ENCODE measurements at regions not wholly inside any gene's neighbourhood (a gene's known extent, or its start where the extent isn't known, plus 50 kb on each side); places are given as distances from the start of the nearest gene placed in this dataset.

DNA sequence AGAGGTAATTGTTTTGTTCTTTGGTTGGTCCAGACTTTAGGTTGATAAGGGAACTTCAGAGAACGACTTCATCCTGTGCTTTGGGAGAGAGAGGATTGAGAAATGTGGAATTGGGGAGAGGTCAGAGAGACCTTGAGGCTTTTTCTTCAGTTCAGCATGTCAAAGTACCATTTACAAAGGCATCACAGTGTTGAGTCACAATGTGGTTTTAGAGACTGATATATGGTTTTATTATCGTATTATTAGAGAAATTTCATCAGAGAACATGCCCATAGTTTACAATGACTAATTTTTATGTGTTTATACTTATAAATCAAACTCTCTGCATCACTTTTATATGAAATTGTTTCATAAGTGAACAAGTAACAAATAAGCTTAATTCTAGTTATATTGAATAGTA, 626.6 kb downstream of the DSC3 start:
- no peak for TF ChIP-seq ESRRG (CRISPR knock-in tag; IDR thresholded peaks at IDR 0.05)
- no peak for TF ChIP-seq ARNTL (CRISPR knock-in tag; IDR thresholded peaks at IDR 0.05; ENCODE audit: borderline replicate concordance, low read depth)
- TF ChIP-seq ZNF565 (CRISPR knock-in tag; conservative IDR thresholded peaks at IDR 0.05; ENCODE audit: low read depth) = no peak
- TF ChIP-seq ZFP30 (CRISPR knock-in tag; IDR thresholded peaks at IDR 0.05) = no peak
- TF ChIP-seq, protein P1, sequence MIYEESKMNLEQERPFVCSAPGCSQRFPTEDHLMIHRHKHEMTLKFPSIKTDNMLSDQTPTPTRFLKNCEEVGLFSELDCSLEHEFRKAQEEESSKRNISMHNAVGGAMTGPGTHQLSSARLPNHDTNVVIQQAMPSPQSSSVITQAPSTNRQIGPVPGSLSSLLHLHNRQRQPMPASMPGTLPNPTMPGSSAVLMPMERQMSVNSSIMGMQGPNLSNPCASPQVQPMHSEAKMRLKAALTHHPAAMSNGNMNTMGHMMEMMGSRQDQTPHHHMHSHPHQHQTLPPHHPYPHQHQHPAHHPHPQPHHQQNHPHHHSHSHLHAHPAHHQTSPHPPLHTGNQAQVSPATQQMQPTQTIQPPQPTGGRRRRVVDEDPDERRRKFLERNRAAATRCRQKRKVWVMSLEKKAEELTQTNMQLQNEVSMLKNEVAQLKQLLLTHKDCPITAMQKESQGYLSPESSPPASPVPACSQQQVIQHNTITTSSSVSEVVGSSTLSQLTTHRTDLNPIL (CRISPR knock-in tag; IDR thresholded peaks at IDR 0.05; ENCODE audit: low read depth) = no peak
- TF ChIP-seq, protein P2, sequence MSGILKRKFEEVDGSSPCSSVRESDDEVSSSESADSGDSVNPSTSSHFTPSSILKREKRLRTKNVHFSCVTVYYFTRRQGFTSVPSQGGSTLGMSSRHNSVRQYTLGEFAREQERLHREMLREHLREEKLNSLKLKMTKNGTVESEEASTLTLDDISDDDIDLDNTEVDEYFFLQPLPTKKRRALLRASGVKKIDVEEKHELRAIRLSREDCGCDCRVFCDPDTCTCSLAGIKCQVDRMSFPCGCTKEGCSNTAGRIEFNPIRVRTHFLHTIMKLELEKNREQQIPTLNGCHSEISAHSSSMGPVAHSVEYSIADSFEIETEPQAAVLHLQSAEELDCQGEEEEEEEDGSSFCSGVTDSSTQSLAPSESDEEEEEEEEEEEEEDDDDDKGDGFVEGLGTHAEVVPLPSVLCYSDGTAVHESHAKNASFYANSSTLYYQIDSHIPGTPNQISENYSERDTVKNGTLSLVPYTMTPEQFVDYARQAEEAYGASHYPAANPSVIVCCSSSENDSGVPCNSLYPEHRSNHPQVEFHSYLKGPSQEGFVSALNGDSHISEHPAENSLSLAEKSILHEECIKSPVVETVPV (CRISPR knock-in tag; IDR thresholded peaks at IDR 0.05) = no peak
- TF ChIP-seq PPARA (CRISPR knock-in tag; IDR thresholded peaks at IDR 0.05; ENCODE audit: borderline replicate concordance) = no peak
- no peak for ATAC-seq

GRCh38 chr18:30409120-30409519, 633.4 kb downstream of the DSC3 start:
- TF ChIP-seq, protein P2 (CRISPR knock-in tag; IDR thresholded peaks at IDR 0.05) = no peak
- TF ChIP-seq ZNF565 (CRISPR knock-in tag; conservative IDR thresholded peaks at IDR 0.05; ENCODE audit: low read depth) (no peak), ZFP3 (CRISPR knock-in tag; IDR thresholded peaks at IDR 0.05) (no peak)
- TF ChIP-seq, protein P1 (CRISPR knock-in tag; IDR thresholded peaks at IDR 0.05; ENCODE audit: low read depth) = no peak
- ATAC-seq = no peak

DNA sequence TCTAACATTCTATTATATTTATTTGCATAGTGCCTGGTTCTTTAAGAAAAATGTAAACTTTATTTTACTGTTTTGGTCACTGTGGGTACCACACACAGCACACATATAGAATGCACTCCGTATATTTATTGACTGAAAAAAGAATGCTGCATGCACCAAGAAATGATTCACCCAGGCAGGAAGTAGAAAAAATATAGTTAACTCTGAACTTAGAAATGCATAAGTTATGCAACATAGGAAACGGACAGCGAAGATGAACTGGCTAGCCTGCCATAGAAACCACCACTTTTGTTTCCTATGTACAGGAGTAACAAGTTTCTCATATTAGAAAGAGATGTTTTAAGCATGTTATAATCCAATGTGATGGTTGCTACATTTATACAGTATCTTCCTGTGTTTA, 635.8 kb downstream of the DSC3 start:
- no peak for ATAC-seq
- TF ChIP-seq, protein P3, sequence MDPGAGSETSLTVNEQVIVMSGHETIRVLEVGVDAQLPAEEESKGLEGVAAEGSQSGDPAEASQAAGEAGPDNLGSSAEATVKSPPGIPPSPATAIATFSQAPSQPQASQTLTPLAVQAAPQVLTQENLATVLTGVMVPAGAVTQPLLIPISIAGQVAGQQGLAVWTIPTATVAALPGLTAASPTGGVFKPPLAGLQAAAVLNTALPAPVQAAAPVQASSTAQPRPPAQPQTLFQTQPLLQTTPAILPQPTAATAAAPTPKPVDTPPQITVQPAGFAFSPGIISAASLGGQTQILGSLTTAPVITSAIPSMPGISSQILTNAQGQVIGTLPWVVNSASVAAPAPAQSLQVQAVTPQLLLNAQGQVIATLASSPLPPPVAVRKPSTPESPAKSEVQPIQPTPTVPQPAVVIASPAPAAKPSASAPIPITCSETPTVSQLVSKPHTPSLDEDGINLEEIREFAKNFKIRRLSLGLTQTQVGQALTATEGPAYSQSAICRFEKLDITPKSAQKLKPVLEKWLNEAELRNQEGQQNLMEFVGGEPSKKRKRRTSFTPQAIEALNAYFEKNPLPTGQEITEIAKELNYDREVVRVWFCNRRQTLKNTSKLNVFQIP (CRISPR knock-in tag; IDR thresholded peaks at IDR 0.05; ENCODE audit: borderline replicate concordance, low read depth) = no peak
- no peak for TF ChIP-seq GLIS3 (CRISPR knock-in tag; IDR thresholded peaks at IDR 0.05)
- no peak for TF ChIP-seq TCF4 (CRISPR knock-in tag; IDR thresholded peaks at IDR 0.05; ENCODE audit: borderline replicate concordance)
- no peak for TF ChIP-seq BACH2 (CRISPR knock-in tag; IDR thresholded peaks at IDR 0.05; ENCODE audit: borderline replicate concordance)
- no peak for TF ChIP-seq ZFP3 (CRISPR knock-in tag; IDR thresholded peaks at IDR 0.05)
- no peak for TF ChIP-seq ZNF70 (CRISPR knock-in tag; IDR thresholded peaks at IDR 0.05)
- TF ChIP-seq, protein P2 (CRISPR knock-in tag; IDR thresholded peaks at IDR 0.05) = no peak
- TF ChIP-seq ZNF8 (CRISPR knock-in tag; IDR thresholded peaks at IDR 0.05) = no peak
- TF ChIP-seq TOX (CRISPR knock-in tag; IDR thresholded peaks at IDR 0.05; ENCODE audit: borderline replicate concordance) = no peak
- TF ChIP-seq ARNTL (CRISPR knock-in tag; IDR thresholded peaks at IDR 0.05; ENCODE audit: borderline replicate concordance, low read depth) = no peak
- no peak for TF ChIP-seq ZFP30 (CRISPR knock-in tag; IDR thresholded peaks at IDR 0.05)

DNA sequence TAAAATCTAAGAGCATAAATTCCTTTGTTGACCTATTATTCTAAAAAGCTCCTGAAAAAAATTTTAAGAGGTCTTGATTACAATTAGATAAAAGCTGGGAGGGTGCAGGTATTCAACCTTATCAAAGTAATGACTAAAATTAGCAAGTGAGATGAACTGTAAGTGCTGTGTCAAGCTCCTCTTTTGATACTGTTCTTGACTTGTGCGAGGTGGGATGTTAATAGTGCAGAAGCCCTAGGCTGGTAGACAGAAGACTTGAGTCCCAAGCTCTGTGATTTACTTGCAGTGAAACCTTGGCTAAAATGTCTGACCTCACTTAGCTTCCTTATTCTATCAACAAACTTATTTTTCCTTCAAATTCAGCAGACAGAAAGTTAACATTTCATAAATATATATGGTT, 637.5 kb downstream of the DSC3 start:
- TF ChIP-seq PPARA (CRISPR knock-in tag; IDR thresholded peaks at IDR 0.05; ENCODE audit: borderline replicate concordance) (no peak), ZNF70 (CRISPR knock-in tag; IDR thresholded peaks at IDR 0.05) (no peak), ESRRG (CRISPR knock-in tag; IDR thresholded peaks at IDR 0.05) (no peak), SNAI2 (CRISPR knock-in tag; IDR thresholded peaks at IDR 0.05) (no peak), OSR1 (CRISPR knock-in tag; IDR thresholded peaks at IDR 0.05) (no peak), TOX (CRISPR knock-in tag; IDR thresholded peaks at IDR 0.05; ENCODE audit: borderline replicate concordance) (no peak), RARB (CRISPR knock-in tag; IDR thresholded peaks at IDR 0.05) (no peak), ISL1 (CRISPR knock-in tag; IDR thresholded peaks at IDR 0.05) (no peak), ZFP3 (CRISPR knock-in tag; IDR thresholded peaks at IDR 0.05) (no peak)
- TF ChIP-seq, protein P4, sequence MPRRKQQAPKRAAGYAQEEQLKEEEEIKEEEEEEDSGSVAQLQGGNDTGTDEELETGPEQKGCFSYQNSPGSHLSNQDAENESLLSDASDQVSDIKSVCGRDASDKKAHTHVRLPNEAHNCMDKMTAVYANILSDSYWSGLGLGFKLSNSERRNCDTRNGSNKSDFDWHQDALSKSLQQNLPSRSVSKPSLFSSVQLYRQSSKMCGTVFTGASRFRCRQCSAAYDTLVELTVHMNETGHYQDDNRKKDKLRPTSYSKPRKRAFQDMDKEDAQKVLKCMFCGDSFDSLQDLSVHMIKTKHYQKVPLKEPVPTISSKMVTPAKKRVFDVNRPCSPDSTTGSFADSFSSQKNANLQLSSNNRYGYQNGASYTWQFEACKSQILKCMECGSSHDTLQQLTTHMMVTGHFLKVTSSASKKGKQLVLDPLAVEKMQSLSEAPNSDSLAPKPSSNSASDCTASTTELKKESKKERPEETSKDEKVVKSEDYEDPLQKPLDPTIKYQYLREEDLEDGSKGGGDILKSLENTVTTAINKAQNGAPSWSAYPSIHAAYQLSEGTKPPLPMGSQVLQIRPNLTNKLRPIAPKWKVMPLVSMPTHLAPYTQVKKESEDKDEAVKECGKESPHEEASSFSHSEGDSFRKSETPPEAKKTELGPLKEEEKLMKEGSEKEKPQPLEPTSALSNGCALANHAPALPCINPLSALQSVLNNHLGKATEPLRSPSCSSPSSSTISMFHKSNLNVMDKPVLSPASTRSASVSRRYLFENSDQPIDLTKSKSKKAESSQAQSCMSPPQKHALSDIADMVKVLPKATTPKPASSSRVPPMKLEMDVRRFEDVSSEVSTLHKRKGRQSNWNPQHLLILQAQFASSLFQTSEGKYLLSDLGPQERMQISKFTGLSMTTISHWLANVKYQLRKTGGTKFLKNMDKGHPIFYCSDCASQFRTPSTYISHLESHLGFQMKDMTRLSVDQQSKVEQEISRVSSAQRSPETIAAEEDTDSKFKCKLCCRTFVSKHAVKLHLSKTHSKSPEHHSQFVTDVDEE (CRISPR knock-in tag; IDR thresholded peaks at IDR 0.05) = no peak
- TF ChIP-seq, protein P3 (CRISPR knock-in tag; IDR thresholded peaks at IDR 0.05; ENCODE audit: borderline replicate concordance, low read depth) = no peak
- no peak for ATAC-seq

All from SK-N-SH treated with all-trans-retinoic acid at 6 μM for 48 hours (cell line).